DND-41 (cell line): ENCODE measurements at regions not wholly inside any gene's neighbourhood (a gene's known extent, or its start where the extent isn't known, plus 50 kb on each side); places are given as distances from the start of the nearest gene placed in this dataset.
A peak's percentile ranks its signal among the peaks of the same experiment; 100 is the strongest.

Experiments used
- ATAC-seq: fragments of 200-7000 bp; cut with Tn5 transposase; 3 replicates; pipeline ENCODE4 v1.9.1; 2021; ENCODE audit warnings: low read depth; ENCODE audit not compliant: insufficient read depth
- DNase-seq: peaks from one replicate; pipeline ENCODE4 v3.0.0-alpha.2; 2020
- H2AFZ ChIP-seq: 2 replicates; pipeline ENCODE4 v1.6.0; 2012; ENCODE audit warnings: low read depth, low read length
- H3K27ac ChIP-seq: 2 replicates; pipeline ENCODE4 v1.5.1; 2012; ENCODE audit warnings: low read length, inconsistent platforms
- H3K27me3 ChIP-seq: fragments of 200-600 bp; sonication (generic); 2 replicates; pipeline ENCODE4 v1.6.0; 2012; ENCODE audit warnings: low read length, mild to moderate bottlenecking, inconsistent platforms; ENCODE audit not compliant: insufficient read depth, poor library complexity
- H3K36me3 ChIP-seq: 2 replicates; pipeline ENCODE4 v1.5.1; 2012; ENCODE audit warnings: low read length, inconsistent platforms; ENCODE audit not compliant: insufficient read depth
- H3K4me1 ChIP-seq: 2 replicates; pipeline ENCODE4 v1.5.1; 2012; ENCODE audit warnings: mild to moderate bottlenecking, low read length; ENCODE audit not compliant: insufficient read depth
- H3K4me2 ChIP-seq: 2 replicates; pipeline ENCODE4 v1.6.0; 2012; ENCODE audit warnings: mild to moderate bottlenecking, moderate library complexity, low read length, inconsistent platforms; ENCODE audit not compliant: insufficient read depth
- H3K4me3 ChIP-seq, 2 experiments: fragments of 200-600 bp in 1 of 2; shearing (Covaris generic) in 1 of 2; 2 replicates each; pipeline ENCODE4 v1.5.1; 2012 to 2016; ENCODE audit warnings: inconsistent platforms in 2 of 2, low read length in 2 of 2, mild to moderate bottlenecking in 2 of 2, low read depth in 1 of 2, moderate library complexity in 1 of 2
- H3K79me2 ChIP-seq: 2 replicates; pipeline ENCODE4 v1.6.0; 2012; ENCODE audit warnings: low read length, inconsistent platforms; ENCODE audit not compliant: insufficient read depth
- H3K9ac ChIP-seq: 2 replicates; pipeline ENCODE4 v1.6.0; 2012; ENCODE audit warnings: low read depth, mild to moderate bottlenecking, inconsistent platforms, low read length, moderate library complexity
- H3K9me3 ChIP-seq: 2 replicates; pipeline ENCODE4 v1.5.1; 2012; ENCODE audit warnings: low read length, moderate library complexity, mild to moderate bottlenecking, inconsistent platforms; ENCODE audit not compliant: insufficient read depth, severe bottlenecking
- H4K20me1 ChIP-seq: 2 replicates; pipeline ENCODE4 v1.6.0; 2012; ENCODE audit warnings: low read length; ENCODE audit not compliant: insufficient read depth
- CTCF ChIP-seq: IDR thresholded peaks from 2 replicates; pipeline ENCODE4 v1.5.1; 2012; ENCODE audit warnings: borderline replicate concordance, low read length, moderate library complexity, mild to moderate bottlenecking; ENCODE audit not compliant: poor library complexity, severe bottlenecking; ENCODE audit errors: extremely low read depth
- EZH2 ChIP-seq: IDR thresholded peaks from 3 replicates; pipeline ENCODE4 v1.6.1; 2012; ENCODE audit warnings: borderline replicate concordance, low read depth, mild to moderate bottlenecking, moderate library complexity, low read length, inconsistent platforms; ENCODE audit not compliant: severe bottlenecking

DNA sequence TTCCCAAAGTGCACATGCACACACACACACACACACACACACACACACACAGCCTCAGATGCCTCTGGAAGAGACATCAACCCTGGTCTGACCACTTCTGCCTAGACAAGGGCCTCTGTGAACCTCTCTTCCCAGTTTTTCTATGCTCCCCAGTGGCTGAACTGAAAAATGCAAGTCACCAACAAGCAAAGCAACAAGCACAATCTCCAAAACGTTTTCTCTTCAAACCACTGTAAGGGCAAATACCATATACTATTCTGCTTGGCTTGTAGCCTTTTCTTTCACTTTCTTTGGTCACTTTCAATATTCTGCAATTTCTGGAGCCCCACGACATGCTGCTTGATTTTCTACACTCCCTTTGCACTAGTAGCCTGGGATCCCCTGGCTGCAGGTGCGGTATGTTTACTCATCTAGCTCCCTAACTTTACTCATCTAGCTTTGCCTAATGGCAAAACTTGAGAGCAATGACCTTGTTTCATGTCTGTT, 121.4 kb upstream of the DST start:
- H4K20me1 ChIP-seq, result no peaks in the 10 kb centered on the region
- H3K27ac ChIP-seq, result no peak overlapping the region
- TF ChIP-seq EZH2, result no peak
- peak; percentile 41 for TF ChIP-seq CTCF
- DNase-seq (no peak), ATAC-seq (peak; percentile 62)
- H3K4me3 ChIP-seq, result no peak overlapping the region
- no peak overlapping the region for H3K4me2 ChIP-seq
- H3K27me3 ChIP-seq, result no peaks in the 10 kb centered on the region
- no peak overlapping the region for H2AFZ ChIP-seq
- H3K4me1 ChIP-seq, result no peaks in the 10 kb centered on the region
- H3K9ac ChIP-seq, result no peak overlapping the region
- no peaks in the 10 kb centered on the region for H3K79me2 ChIP-seq
- H3K36me3 ChIP-seq, result no peaks in the 10 kb centered on the region
- no peaks in the 10 kb centered on the region for H3K9me3 ChIP-seq

- no peak for ATAC-seq
- no peak overlapping the region for H3K27ac ChIP-seq
- H3K4me3 ChIP-seq, result no peak overlapping the region
- H3K9ac ChIP-seq, result no peak overlapping the region
- H3K4me2 ChIP-seq, result no peak overlapping the region
- no peaks in the 10 kb centered on the region for H4K20me1 ChIP-seq
- no peak for DNase-seq
- H3K4me1 ChIP-seq, result no peaks in the 10 kb centered on the region
- H3K36me3 ChIP-seq, result no peaks in the 10 kb centered on the region
- TF ChIP-seq CTCF (no peak), EZH2 (no peak)
- H2AFZ ChIP-seq, result no peak overlapping the region
- no peaks in the 10 kb centered on the region for H3K27me3 ChIP-seq
- H3K9me3 ChIP-seq, result no peaks in the 10 kb centered on the region
- H3K79me2 ChIP-seq, result no peaks in the 10 kb centered on the region
These were observed 119.0 kb upstream of the DST start for GRCh38 chr6:56761651-56762050.

DNA sequence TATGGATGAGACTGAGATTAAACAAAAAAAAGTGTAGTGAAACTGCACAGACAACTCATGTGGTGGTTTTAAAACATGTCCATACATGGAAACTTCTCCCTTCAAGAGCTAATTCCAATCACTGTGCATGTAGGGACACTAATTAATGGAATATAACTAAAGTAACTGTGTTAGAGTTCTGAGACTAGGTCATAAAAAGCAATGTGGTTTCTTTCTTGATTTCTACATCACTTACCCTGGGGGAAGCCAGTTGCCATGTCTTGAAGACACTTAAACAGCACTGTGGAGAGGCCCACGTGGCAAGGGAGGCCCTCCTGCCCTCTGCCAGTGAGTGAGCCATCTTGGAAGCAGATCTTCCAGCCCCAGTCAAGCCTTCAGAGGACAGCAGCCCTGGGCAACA, 118.2 kb upstream of the DST start:
- Histone ChIP-seq H3K27me3 (no peaks in the 10 kb centered on the region), H3K4me2 (no peak overlapping the region), H3K9ac (no peak overlapping the region), H3K36me3 (no peaks in the 10 kb centered on the region), H3K27ac (no peak overlapping the region), H3K79me2 (no peaks in the 10 kb centered on the region), H3K4me3 (no peak overlapping the region), H4K20me1 (no peaks in the 10 kb centered on the region), H2AFZ (no peak overlapping the region), H3K9me3 (no peaks in the 10 kb centered on the region), H3K4me1 (no peaks in the 10 kb centered on the region)
- ATAC-seq, result no peak
- DNase-seq, result no peak
- TF ChIP-seq CTCF, result no peak
- TF ChIP-seq EZH2, result no peak

- Histone ChIP-seq H3K9ac (no peak overlapping the region), H3K4me3 (no peak overlapping the region), H3K4me2 (no peak overlapping the region), H3K27me3 (no peaks in the 10 kb centered on the region), H3K36me3 (no peaks in the 10 kb centered on the region), H2AFZ (no peak overlapping the region), H3K9me3 (no peaks in the 10 kb centered on the region), H3K4me1 (no peaks in the 10 kb centered on the region), H3K27ac (no peak overlapping the region), H4K20me1 (no peaks in the 10 kb centered on the region), H3K79me2 (no peaks in the 10 kb centered on the region)
- ATAC-seq, result no peak
- TF ChIP-seq EZH2 (no peak), CTCF (no peak)
- no peak for DNase-seq
These were observed 116.8 kb upstream of the DST start for GRCh38 chr6:56759521-56759920.
